ENCODE measurements at regions not wholly inside any gene's neighbourhood (a gene's known extent, or its start where the extent isn't known, plus 50 kb on each side); places are given as distances from the start of the nearest gene placed in this dataset.

DNA sequence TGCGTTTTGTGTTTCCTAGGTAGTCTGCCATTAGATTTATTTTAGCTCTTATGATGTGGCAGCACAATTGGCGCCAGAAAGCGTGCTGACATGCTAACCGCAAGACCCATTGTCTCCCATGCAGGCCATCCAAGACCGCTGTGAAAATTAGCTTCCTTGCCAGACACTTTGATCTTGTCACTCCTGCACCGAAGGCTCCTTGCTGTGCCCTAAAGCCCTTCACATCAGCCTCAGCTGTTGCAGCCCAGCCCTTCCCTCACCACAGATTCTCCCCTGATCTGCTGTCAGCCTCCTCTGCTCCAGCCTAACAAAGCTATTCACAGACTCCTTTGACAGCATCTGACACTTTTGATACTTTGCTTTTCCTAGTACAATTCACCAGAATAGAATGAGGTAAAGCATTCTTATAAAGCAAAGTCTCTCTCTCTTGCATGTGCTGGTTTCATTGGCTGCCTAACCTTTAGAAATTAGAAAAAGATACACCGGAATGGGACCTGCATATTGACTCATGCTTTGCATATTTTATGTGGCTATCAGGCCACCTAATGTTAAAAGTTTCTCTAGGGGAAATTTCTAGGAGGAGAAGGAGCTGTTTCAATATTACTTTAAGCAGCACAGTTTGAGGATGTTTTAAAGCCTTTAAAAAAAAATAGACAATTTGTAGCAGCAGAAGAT lies 280.3 kb upstream of the FMN2 start:
- TF ChIP-seq, protein P1, sequence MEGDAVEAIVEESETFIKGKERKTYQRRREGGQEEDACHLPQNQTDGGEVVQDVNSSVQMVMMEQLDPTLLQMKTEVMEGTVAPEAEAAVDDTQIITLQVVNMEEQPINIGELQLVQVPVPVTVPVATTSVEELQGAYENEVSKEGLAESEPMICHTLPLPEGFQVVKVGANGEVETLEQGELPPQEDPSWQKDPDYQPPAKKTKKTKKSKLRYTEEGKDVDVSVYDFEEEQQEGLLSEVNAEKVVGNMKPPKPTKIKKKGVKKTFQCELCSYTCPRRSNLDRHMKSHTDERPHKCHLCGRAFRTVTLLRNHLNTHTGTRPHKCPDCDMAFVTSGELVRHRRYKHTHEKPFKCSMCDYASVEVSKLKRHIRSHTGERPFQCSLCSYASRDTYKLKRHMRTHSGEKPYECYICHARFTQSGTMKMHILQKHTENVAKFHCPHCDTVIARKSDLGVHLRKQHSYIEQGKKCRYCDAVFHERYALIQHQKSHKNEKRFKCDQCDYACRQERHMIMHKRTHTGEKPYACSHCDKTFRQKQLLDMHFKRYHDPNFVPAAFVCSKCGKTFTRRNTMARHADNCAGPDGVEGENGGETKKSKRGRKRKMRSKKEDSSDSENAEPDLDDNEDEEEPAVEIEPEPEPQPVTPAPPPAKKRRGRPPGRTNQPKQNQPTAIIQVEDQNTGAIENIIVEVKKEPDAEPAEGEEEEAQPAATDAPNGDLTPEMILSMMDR (optimal IDR thresholded peaks at IDR 0.05 in 1 of 3, IDR thresholded peaks at IDR 0.05 in 1 of 3, conservative IDR thresholded peaks at IDR 0.05 in 1 of 3; ENCODE audit: extremely low read depth in 1 of 3, insufficient read depth in 2 of 3, low read length in 3 of 3) = no peak
- TF ChIP-seq EZH2 (IDR thresholded peaks at IDR 0.05; ENCODE audit: low read length) = no peak

All from keratinocyte (primary cell).